ENCODE measurements at regions not wholly inside any gene's neighbourhood (a gene's known extent, or its start where the extent isn't known, plus 50 kb on each side); places are given as distances from the start of the nearest gene placed in this dataset.

DNA sequence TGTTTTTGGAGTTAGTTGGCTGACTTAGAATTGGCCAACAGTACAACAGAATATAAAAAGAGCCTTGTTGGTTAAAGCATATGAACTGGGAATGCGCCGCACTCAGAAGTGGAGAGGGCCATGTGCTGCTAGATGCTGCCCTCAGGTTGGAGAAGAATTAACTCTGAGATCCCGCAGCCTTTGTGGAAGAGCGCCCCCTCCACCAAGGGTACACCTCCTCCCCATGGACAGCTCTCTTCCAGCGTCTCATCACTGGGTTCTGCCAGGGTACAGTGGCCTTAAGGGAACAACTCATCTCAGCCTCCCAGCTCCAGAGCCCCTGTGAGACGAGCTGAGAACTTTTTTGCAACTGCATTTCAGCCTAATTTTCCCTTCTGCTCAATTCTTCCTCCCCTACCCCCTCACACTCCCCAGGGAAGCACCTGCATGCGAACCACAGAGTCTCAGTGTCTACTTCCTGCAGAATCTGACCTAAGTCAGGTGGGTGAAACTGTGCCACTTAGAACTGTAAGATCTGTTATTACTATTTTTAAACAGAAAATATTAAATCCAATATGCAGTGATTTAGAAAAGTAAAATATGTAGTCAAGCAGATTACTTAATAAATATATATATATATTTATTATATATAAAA is 380.6 kb downstream of the RAB28 start:
- TF ChIP-seq, protein P1, sequence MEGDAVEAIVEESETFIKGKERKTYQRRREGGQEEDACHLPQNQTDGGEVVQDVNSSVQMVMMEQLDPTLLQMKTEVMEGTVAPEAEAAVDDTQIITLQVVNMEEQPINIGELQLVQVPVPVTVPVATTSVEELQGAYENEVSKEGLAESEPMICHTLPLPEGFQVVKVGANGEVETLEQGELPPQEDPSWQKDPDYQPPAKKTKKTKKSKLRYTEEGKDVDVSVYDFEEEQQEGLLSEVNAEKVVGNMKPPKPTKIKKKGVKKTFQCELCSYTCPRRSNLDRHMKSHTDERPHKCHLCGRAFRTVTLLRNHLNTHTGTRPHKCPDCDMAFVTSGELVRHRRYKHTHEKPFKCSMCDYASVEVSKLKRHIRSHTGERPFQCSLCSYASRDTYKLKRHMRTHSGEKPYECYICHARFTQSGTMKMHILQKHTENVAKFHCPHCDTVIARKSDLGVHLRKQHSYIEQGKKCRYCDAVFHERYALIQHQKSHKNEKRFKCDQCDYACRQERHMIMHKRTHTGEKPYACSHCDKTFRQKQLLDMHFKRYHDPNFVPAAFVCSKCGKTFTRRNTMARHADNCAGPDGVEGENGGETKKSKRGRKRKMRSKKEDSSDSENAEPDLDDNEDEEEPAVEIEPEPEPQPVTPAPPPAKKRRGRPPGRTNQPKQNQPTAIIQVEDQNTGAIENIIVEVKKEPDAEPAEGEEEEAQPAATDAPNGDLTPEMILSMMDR (IDR thresholded peaks at IDR 0.05), result no peak
- TF ChIP-seq EP300 (IDR thresholded peaks at IDR 0.05; ENCODE audit: low read depth) (no peak), POLR2A (IDR thresholded peaks at IDR 0.05) (no peak)

All from transverse colon (tissue), 3 donors.